SIG-M5 (cell line): ENCODE measurements at regions not wholly inside any gene's neighbourhood (a gene's known extent, or its start where the extent isn't known, plus 50 kb on each side); places are given as distances from the start of the nearest gene placed in this dataset.

Experiments
- DNase-seq: peaks from one replicate; lab custom pipeline; 2025; lab: John Stamatoyannopoulos, UW

GRCh38 chr15:62951481-62951880, 91.1 kb upstream of the TPM1 start:
- DNase-seq = no peak

GRCh38 chr15:62953021-62953420, 89.5 kb upstream of the TPM1 start:
- DNase-seq = no peak

- DNase-seq = no peak
These were observed 89.0 kb upstream of the TPM1 start for GRCh38 chr15:62953496-62954045.

- DNase-seq = no peak
These were observed 85.4 kb upstream of the TPM1 start for GRCh38 chr15:62957130-62957529.

GRCh38 chr15:62958528-62959363, 83.8 kb upstream of the TPM1 start:
- no peak for DNase-seq

- DNase-seq = no peak
These were observed 81.4 kb upstream of the TPM1 start for GRCh38 chr15:62961134-62961533.

- DNase-seq = no peak
These were observed 80.2 kb upstream of the TPM1 start for GRCh38 chr15:62962101-62962995.

- no peak for DNase-seq
These were observed 78.3 kb upstream of the TPM1 start for GRCh38 chr15:62964251-62964650.

GRCh38 chr15:62966294-62967078, 76.1 kb upstream of the TPM1 start:
- no peak for DNase-seq

GRCh38 chr15:62968699-62969098, 73.8 kb upstream of the TPM1 start:
- no peak for DNase-seq

GRCh38 chr15:62969442-62970089, 73.0 kb upstream of the TPM1 start:
- no peak for DNase-seq

GRCh38 chr15:62972814-62973213, 69.7 kb upstream of the TPM1 start:
- no peak for DNase-seq

GRCh38 chr15:62975515-62975914, 67.0 kb upstream of the TPM1 start:
- DNase-seq = no peak

- no peak for DNase-seq
These were observed 66.2 kb upstream of the TPM1 start for GRCh38 chr15:62976301-62976881.

- DNase-seq = no peak
These were observed 64.4 kb upstream of the TPM1 start for GRCh38 chr15:62977952-62978811.

GRCh38 chr15:62979252-62979651, 63.3 kb upstream of the TPM1 start:
- DNase-seq = no peak

- DNase-seq = no peak
These were observed 61.5 kb upstream of the TPM1 start for GRCh38 chr15:62981071-62981470.

- no peak for DNase-seq
These were observed 58.6 kb upstream of the TPM1 start for GRCh38 chr15:62983956-62984355.

- no peak for DNase-seq
These were observed 56.8 kb upstream of the TPM1 start for GRCh38 chr15:62985768-62986167.

GRCh38 chr15:62986948-62987347, 55.6 kb upstream of the TPM1 start:
- DNase-seq = no peak
